HG03354 (cell line): ENCODE measurements at regions not wholly inside any gene's neighbourhood (a gene's known extent, or its start where the extent isn't known, plus 50 kb on each side); places are given as distances from the start of the nearest gene placed in this dataset.
"Not testable (repeated sequence)": the region's sequence is repeated elsewhere in the genome, so short reads cannot be mapped to it uniquely, and the experiment has no call there.

Experiments
- ATAC-seq: cut with Tn5 transposase; IDR thresholded peaks from one replicate; pipeline ENCODE4 v1.9.1; 2021; ENCODE audit warnings: mild to moderate bottlenecking; ENCODE audit not compliant: unreplicated experiment, poor library complexity, severe bottlenecking

- no peak for ATAC-seq
Observed at GRCh38 chr5:41995193-41995592, 70.1 kb downstream of the FBXO4 start.

GRCh38 chr5:42001673-42002072 is 76.6 kb downstream of the FBXO4 start:
- no peak for ATAC-seq

- not testable (repeated sequence) for ATAC-seq
Observed at GRCh38 chr5:42003852-42004251, 78.8 kb downstream of the FBXO4 start.

- ATAC-seq: peak; percentile 88
Observed at GRCh38 chr5:42005561-42006153, 80.6 kb downstream of the FBXO4 start.

- no peak for ATAC-seq
Observed at GRCh38 chr5:42013561-42013960, 88.5 kb downstream of the FBXO4 start.

- ATAC-seq: no peak
Observed at GRCh38 chr5:42015254-42015653, 90.2 kb downstream of the FBXO4 start.

- ATAC-seq: no peak
Observed at GRCh38 chr5:42015681-42016080, 90.6 kb downstream of the FBXO4 start.

- no peak for ATAC-seq
Observed at GRCh38 chr5:42020788-42021530, 95.9 kb downstream of the FBXO4 start.

GRCh38 chr5:42021923-42022322 is 96.8 kb downstream of the FBXO4 start:
- ATAC-seq: no peak

GRCh38 chr5:42022383-42022972 is 97.4 kb downstream of the FBXO4 start:
- ATAC-seq: no peak

- ATAC-seq: no peak
Observed at GRCh38 chr5:42026446-42026845, 101.4 kb downstream of the FBXO4 start.

- no peak for ATAC-seq
Observed at GRCh38 chr5:42032137-42032536, 107.1 kb downstream of the FBXO4 start.

- ATAC-seq: no peak
Observed at GRCh38 chr5:42035526-42035925, 110.4 kb downstream of the FBXO4 start.

- no peak for ATAC-seq
Observed at GRCh38 chr5:42036379-42036778, 111.3 kb downstream of the FBXO4 start.

- ATAC-seq: no peak
Observed at GRCh38 chr5:42037379-42037932, 112.4 kb downstream of the FBXO4 start.

- no peak for ATAC-seq
Observed at GRCh38 chr5:42043400-42043799, 118.3 kb downstream of the FBXO4 start.

- peak; percentile 98 for ATAC-seq
Observed at GRCh38 chr5:42057254-42057690, 132.2 kb downstream of the FBXO4 start.

GRCh38 chr5:42059291-42059690 is 134.2 kb downstream of the FBXO4 start:
- ATAC-seq: no peak

- no peak for ATAC-seq
Observed at GRCh38 chr5:42059778-42060464, 134.8 kb downstream of the FBXO4 start.

- no peak for ATAC-seq
Observed at GRCh38 chr5:42061121-42061520, 136.0 kb downstream of the FBXO4 start.
